ENCODE measurements at regions not wholly inside any gene's neighbourhood (a gene's known extent, or its start where the extent isn't known, plus 50 kb on each side); places are given as distances from the start of the nearest gene placed in this dataset.

DNA sequence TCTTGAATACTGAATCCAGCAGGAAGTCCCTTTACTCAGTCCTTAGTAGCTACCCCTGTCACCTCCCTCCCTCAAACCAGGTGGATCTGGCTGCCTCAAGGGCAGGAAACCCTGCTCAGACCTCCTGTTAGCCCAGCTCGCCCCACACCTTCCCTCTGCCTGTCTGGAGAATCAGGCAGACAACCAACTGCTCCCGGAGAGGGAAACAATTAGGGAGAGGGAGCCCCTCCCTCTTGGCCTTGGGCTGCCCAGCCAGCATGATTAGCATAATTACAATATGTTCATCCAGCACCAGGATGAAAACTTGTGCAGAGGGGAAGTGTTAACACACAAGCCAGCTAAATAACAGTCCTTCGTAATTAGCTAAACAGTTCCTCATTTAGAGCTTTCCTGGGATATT, 185.5 kb downstream of the C1D start:
- intact Hi-C loops (cut with micrococcal nuclease; ENCODE audit: unreplicated experiment): no loop called here
- FAIRE-seq (no peak), ATAC-seq (no peak), DNase-seq (ENCODE audit: low spot score) (no peak)
- no peaks in the 10 kb centered on the region for H3K79me2 ChIP-seq (ENCODE audit: insufficient read depth, low read length)
- H3K4me3 ChIP-seq (replicated peaks in 1 of 3; ENCODE audit: insufficient read depth in 1 of 3, low read depth in 2 of 3, low read length in 3 of 3): no peak overlapping the region
- no peak overlapping the region for H3K27ac ChIP-seq (ENCODE audit: extremely low read length, insufficient read depth, low read length)
- H3K9ac ChIP-seq (ENCODE audit: insufficient read depth, low read depth, low read length): no peak overlapping the region
- H4K20me1 ChIP-seq (ENCODE audit: insufficient read depth, low read length): no peaks in the 10 kb centered on the region
- in situ Hi-C loops (cut with HindIII; ENCODE audit: extremely low pct_ligation_motif_present, low pct_unique_long_range_greater_than_20kb): no loop called here
- H3K36me3 ChIP-seq (replicated peaks in 1 of 2; ENCODE audit: control insufficient read depth in 1 of 2, insufficient read depth in 2 of 2, low read length in 2 of 2): no peaks in the 10 kb centered on the region
- TF ChIP-seq, protein P1, sequence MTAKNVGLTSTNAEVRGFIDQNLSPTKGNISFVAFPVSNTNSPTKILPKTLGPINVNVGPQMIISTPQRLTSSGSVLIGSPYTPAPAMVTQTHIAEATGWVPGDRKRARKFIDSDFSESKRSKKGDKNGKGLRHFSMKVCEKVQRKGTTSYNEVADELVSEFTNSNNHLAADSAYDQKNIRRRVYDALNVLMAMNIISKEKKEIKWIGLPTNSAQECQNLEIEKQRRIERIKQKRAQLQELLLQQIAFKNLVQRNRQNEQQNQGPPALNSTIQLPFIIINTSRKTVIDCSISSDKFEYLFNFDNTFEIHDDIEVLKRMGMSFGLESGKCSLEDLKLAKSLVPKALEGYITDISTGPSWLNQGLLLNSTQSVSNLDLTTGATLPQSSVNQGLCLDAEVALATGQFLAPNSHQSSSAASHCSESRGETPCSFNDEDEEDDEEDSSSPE (CRISPR knock-in tag; IDR thresholded peaks at IDR 0.05): no peak
- TF ChIP-seq MBD4 (IDR thresholded peaks at IDR 0.05; ENCODE audit: borderline replicate concordance, low read length) (no peak), ZNF891 (CRISPR knock-in tag; IDR thresholded peaks at IDR 0.05) (no peak), ARNT2 (CRISPR knock-in tag; IDR thresholded peaks at IDR 0.05; ENCODE audit: low read depth) (no peak), CAMTA2 (CRISPR knock-in tag; IDR thresholded peaks at IDR 0.05; ENCODE audit: borderline replicate concordance) (no peak), TBP (CRISPR knock-in tag; IDR thresholded peaks at IDR 0.05) (no peak), CBFB (CRISPR knock-in tag; IDR thresholded peaks at IDR 0.05) (no peak), NFKB2 (CRISPR knock-in tag; IDR thresholded peaks at IDR 0.05; ENCODE audit: borderline replicate concordance) (no peak), U2AF2 (IDR thresholded peaks at IDR 0.05; ENCODE audit: low read depth, low read length) (no peak), CBX2 (IDR thresholded peaks at IDR 0.05; ENCODE audit: low read depth, low read length) (no peak), CBX2 (CRISPR knock-in tag; IDR thresholded peaks at IDR 0.05; ENCODE audit: low read depth) (no peak), KAT8 (CRISPR knock-in tag; IDR thresholded peaks at IDR 0.05) (no peak), MXD4 (CRISPR knock-in tag; IDR thresholded peaks at IDR 0.05) (no peak), FOXC1 (CRISPR knock-in tag; IDR thresholded peaks at IDR 0.05; ENCODE audit: borderline replicate concordance) (no peak), SP1 (IDR thresholded peaks at IDR 0.05) (no peak), SP1 (CRISPR knock-in tag; IDR thresholded peaks at IDR 0.05) (no peak)
- TF ChIP-seq, protein P2, sequence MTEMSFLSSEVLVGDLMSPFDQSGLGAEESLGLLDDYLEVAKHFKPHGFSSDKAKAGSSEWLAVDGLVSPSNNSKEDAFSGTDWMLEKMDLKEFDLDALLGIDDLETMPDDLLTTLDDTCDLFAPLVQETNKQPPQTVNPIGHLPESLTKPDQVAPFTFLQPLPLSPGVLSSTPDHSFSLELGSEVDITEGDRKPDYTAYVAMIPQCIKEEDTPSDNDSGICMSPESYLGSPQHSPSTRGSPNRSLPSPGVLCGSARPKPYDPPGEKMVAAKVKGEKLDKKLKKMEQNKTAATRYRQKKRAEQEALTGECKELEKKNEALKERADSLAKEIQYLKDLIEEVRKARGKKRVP (CRISPR knock-in tag; IDR thresholded peaks at IDR 0.05): no peak
- TF ChIP-seq, protein P3, sequence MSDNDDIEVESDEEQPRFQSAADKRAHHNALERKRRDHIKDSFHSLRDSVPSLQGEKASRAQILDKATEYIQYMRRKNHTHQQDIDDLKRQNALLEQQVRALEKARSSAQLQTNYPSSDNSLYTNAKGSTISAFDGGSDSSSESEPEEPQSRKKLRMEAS (IDR thresholded peaks at IDR 0.05): no peak
- H3K27me3 ChIP-seq (ENCODE audit: control insufficient read depth in 1 of 2, insufficient read depth in 2 of 2, low read length in 2 of 2): no peaks in the 10 kb centered on the region
- H2AFZ ChIP-seq (ENCODE audit: low read length): no peak overlapping the region
- no peaks in the 10 kb centered on the region for H3K4me1 ChIP-seq (ENCODE audit: insufficient read depth, low read length)
- H3K9me3 ChIP-seq (ENCODE audit: low read length): no peaks in the 10 kb centered on the region
- CTCF ChIA-PET (ENCODE audit: low intra/inter-chr PET ratio, low total read pairs): no interaction called here
- WGBS (ENCODE audit: low lambda C conversion rate): 12% methylated on average over 3 of the region's 3 CpGs
- H3K4me2 ChIP-seq (ENCODE audit: low read depth, low read length): no peak overlapping the region
- POLR2A ChIA-PET: no interaction called here
- BruUV-seq (replicated peaks): no TSS peak
